T-cell (primary cell): ENCODE measurements at regions not wholly inside any gene's neighbourhood (a gene's known extent, or its start where the extent isn't known, plus 50 kb on each side); places are given as distances from the start of the nearest gene placed in this dataset.

Experiments
- ATAC-seq, 4 experiments: fragments of 200-7000 bp in 3 of 4; fragments of 150-1000 bp in 1 of 4; cut with Tn5 transposase; replicated peaks in 1 of 4; 1 replicate in 3 of 4; 2 replicates in 1 of 4; pipeline ENCODE4 v1.10.0; 2021; ENCODE audit warnings: moderate library complexity in 3 of 4, mild to moderate bottlenecking in 2 of 4, moderate number of reproducible peaks in 1 of 4
- CTCF ChIA-PET, 2 donors: fragments of 300-600 bp; sonication (Branson Sonifier 250); formaldehyde crosslinking; loops; one replicate each; lab custom pipeline; 2022; ENCODE audit warnings: antibody characterized with exemption in 2 of 2; lab: Charles Lee
- POLR2A ChIA-PET, 2 donors: fragments of 300-600 bp; sonication (Branson Sonifier 250); formaldehyde crosslinking; loops; one replicate each; lab custom pipeline; 2022; ENCODE audit warnings: antibody characterized with exemption in 2 of 2; lab: Charles Lee
- DNase-seq, 35 experiments: peaks; one replicate each; pipeline versions ENCODE4 v3.0.0 to v3.0.0-alpha.2; 2013 to 2023
- H3K27ac ChIP-seq: one replicate; pipeline ENCODE4 v1.5.1; 2013; ENCODE audit warnings: low read length
- H3K27me3 ChIP-seq, 2 experiments: replicated peaks in 1 of 2; 1 replicate in 1 of 2; 2 replicates in 1 of 2; pipeline versions ENCODE4 v1.6.1 to v1.7.0; 2013; ENCODE audit warnings: low read length in 1 of 2, mixed read lengths in 1 of 2; ENCODE audit not compliant: control insufficient read depth in 2 of 2, insufficient read depth in 2 of 2; ENCODE audit errors: extremely low read depth in 1 of 2
- H3K36me3 ChIP-seq, 2 donors: 1 replicate in 1 of 2; 2 replicates in 1 of 2; pipeline versions ENCODE4 v1.6.1 to v1.7.0; 2013; ENCODE audit warnings: low read length in 1 of 2; ENCODE audit not compliant: control insufficient read depth in 2 of 2, insufficient read depth in 1 of 2; ENCODE audit errors: extremely low read depth in 1 of 2
- H3K4me1 ChIP-seq, 2 experiments: 1 replicate in 1 of 2; 2 replicates in 1 of 2; pipeline versions ENCODE4 v1.6.1 to v1.7.0; 2013; ENCODE audit warnings: low read length in 2 of 2, mixed read lengths in 1 of 2; ENCODE audit not compliant: insufficient read depth in 2 of 2, control insufficient read depth in 1 of 2; ENCODE audit errors: extremely low read depth in 1 of 2
- H3K4me3 ChIP-seq, 2 donors: 1 replicate in 1 of 2; 2 replicates in 1 of 2; pipeline versions ENCODE4 v1.5.1 to v1.7.0; 2013; ENCODE audit warnings: mild to moderate bottlenecking in 2 of 2, low read length in 1 of 2, moderate library complexity in 1 of 2; ENCODE audit not compliant: control insufficient read depth in 1 of 2; ENCODE audit errors: extremely low read depth in 1 of 2
- H3K9me3 ChIP-seq: 2 replicates; pipeline ENCODE4 v1.7.0; 2013
- H3K27ac Mint-ChIP-seq, 2 donors: one replicate each; pipeline ENCODE4 v1.8.0; 2020 to 2021; ENCODE audit warnings: mild to moderate bottlenecking in 2 of 2, mixed read lengths in 2 of 2
- H3K27me3 Mint-ChIP-seq, 2 donors: one replicate each; pipeline ENCODE4 v1.8.0; 2021 to 2022; ENCODE audit warnings: mixed read lengths in 2 of 2
- H3K36me3 Mint-ChIP-seq: one replicate; pipeline ENCODE4 v1.8.0; 2021; ENCODE audit warnings: mixed read lengths
- H3K4me1 Mint-ChIP-seq, 3 donors: one replicate each; pipeline ENCODE4 v1.8.0; 2020 to 2022; ENCODE audit warnings: mixed read lengths in 3 of 3, mild to moderate bottlenecking in 1 of 3
- H3K4me3 Mint-ChIP-seq, 3 donors: one replicate each; pipeline ENCODE4 v1.8.0; 2020 to 2022; ENCODE audit warnings: mild to moderate bottlenecking in 3 of 3, mixed read lengths in 3 of 3, moderate library complexity in 3 of 3
- H3K9me3 Mint-ChIP-seq, 3 donors: one replicate each; pipeline ENCODE4 v1.8.0; 2020 to 2022; ENCODE audit warnings: mixed read lengths in 3 of 3
- WGBS: methylation state at CpG from one replicate; pipeline ENCODE4 v1.1.5; 2013; ENCODE audit warnings: missing lambda C conversion rate; ENCODE audit not compliant: insufficient coverage; 5-methylcytosine and 5-hydroxymethylcytosine counted together

DNA sequence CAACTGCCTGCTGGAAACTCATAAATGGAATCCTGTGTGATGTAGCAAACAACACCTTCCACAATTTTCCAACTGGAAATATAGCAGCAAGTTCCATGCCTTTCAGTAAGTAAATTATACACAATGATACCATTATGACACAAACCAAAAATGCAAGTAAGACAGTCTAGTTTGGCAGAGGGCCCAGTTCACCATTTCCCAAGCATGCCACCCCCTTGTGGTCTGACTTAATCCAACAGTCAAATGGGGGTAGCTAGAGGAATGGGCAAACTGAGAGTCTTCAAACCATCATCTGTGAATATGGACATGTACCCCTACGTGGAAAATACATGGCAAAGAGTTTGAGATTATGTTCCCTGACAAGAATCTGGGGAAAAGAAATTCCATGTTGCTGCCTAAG lies 137.6 kb upstream of the VWC2 start:
- Histone ChIP-seq H3K27ac (no peak overlapping the region), H3K27me3 (no peaks in the 10 kb centered on the region), H3K9me3 (no peaks in the 10 kb centered on the region), H3K36me3 (no peaks in the 10 kb centered on the region), H3K4me1 (no peaks in the 10 kb centered on the region), H3K4me3 (no peak overlapping the region)
- no peak overlapping the region for H3K4me3 Mint-ChIP-seq
- CTCF ChIA-PET = no interaction called here
- H3K27me3 Mint-ChIP-seq = no peaks in the 10 kb centered on the region
- no peak overlapping the region for H3K27ac Mint-ChIP-seq
- ATAC-seq (no peak), DNase-seq (no peak)
- WGBS = no CpG with 5 or more reads among the region's 1 CpG
- H3K36me3 Mint-ChIP-seq = no peaks in the 10 kb centered on the region
- H3K9me3 Mint-ChIP-seq = peaks cover 0 to 5% (median 3%) of the 10 kb centered on the region in 3 donors
- H3K4me1 Mint-ChIP-seq = no peaks in the 10 kb centered on the region
- POLR2A ChIA-PET = no interaction called here

DNA sequence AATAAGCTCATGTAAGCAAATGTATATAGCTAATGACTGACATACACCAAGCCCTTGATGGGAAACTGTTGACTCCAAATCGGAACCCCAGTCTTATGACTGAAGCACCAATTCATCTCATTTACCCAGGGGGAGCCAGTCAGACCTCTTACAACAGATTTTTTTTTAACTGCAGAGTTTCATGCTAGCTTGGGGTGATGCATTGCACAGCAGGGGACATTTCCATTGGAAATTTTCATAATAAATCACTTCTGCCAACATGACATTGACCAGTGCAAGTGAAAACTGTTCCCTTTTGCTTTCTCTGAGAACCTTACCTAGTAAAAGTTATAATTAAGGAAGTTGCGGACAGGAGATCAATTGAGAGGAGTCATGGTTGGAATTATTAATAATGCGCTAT lies 137.0 kb upstream of the VWC2 start:
- Histone ChIP-seq H3K27ac (no peak overlapping the region), H3K27me3 (no peaks in the 10 kb centered on the region), H3K4me3 (no peak overlapping the region), H3K36me3 (no peaks in the 10 kb centered on the region), H3K4me1 (no peaks in the 10 kb centered on the region), H3K9me3 (no peaks in the 10 kb centered on the region)
- Mint-ChIP-seq H3K9me3 (peaks cover 0 to 4% (median 4%) of the 10 kb centered on the region in 3 donors), H3K27me3 (no peaks in the 10 kb centered on the region), H3K4me3 (no peak overlapping the region), H3K4me1 (no peaks in the 10 kb centered on the region), H3K27ac (no peak overlapping the region), H3K36me3 (no peaks in the 10 kb centered on the region)
- no CpG with 5 or more reads among the region's 3 CpGs for whole genome bisulfite sequencing
- POLR2A ChIA-PET = interaction anchor here in 1 of 2 donors (0.6 kb wide), 1 partner anchor 248 kb away, joined by 3 read pairs; no protein-coding TSS in a partner anchor
- CTCF ChIA-PET = no interaction called here
- ATAC-seq (no peak), DNase-seq (no peak)

DNA sequence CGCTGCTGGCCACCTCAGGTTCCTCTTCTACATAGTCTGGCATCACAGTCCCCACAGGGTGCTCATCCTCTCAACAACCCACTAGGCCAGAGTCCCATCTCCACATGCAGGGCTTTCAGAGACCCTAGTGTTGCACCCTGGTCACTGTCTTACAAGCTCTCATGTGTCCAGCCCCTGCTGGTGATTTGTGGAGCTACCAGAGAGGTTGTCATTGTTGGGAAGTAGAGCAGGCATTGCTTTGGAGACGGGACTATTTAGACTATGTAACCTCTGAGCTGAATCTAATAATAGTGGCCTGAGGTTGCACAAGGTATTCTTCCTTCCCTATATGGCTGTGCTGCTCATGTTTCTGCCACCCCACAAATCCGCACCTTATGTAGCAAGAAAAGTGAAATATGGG lies 135.3 kb upstream of the VWC2 start:
- Mint-ChIP-seq H3K27ac (no peak overlapping the region), H3K9me3 (peaks cover 0 to 4% (median 4%) of the 10 kb centered on the region in 3 donors), H3K4me3 (no peak overlapping the region), H3K4me1 (no peaks in the 10 kb centered on the region), H3K36me3 (no peaks in the 10 kb centered on the region), H3K27me3 (no peaks in the 10 kb centered on the region)
- Histone ChIP-seq H3K4me3 (no peak overlapping the region), H3K27ac (no peak overlapping the region), H3K27me3 (no peaks in the 10 kb centered on the region), H3K4me1 (no peaks in the 10 kb centered on the region), H3K9me3 (no peaks in the 10 kb centered on the region), H3K36me3 (no peaks in the 10 kb centered on the region)
- DNase-seq (no peak), ATAC-seq (no peak)
- ChIA-PET CTCF (no interaction called here), POLR2A (no interaction called here)
- WGBS = no CpG with 5 or more reads among the region's 3 CpGs

DNA sequence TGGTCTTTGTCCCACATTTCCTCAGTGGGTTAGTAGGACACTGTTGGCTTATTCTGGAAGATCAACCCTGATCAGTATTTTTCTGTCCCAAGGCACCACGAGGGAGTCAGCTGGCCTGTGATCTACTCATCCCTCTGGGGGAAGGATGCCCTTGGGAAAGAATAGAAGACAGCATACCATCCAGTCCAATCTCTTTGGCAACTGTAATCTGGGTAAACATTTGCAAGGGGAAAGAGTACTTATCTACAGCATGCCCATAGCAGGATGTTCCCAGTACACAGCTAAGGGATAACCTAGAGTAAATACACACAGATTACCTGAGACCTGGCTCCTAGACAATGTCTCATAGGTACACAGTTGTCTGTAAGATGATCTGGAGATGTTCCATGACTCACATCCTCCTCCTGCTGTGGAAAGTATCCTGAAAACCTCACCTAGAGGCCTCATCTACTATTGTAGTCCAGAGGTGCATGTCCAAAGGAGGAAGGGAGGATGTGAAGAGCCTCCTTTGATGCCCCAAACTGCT lies 134.3 kb upstream of the VWC2 start:
- DNase-seq (no peak), ATAC-seq (no peak)
- Mint-ChIP-seq H3K9me3 (peaks cover 0 to 4% (median 4%) of the 10 kb centered on the region in 3 donors), H3K4me1 (no peaks in the 10 kb centered on the region), H3K27ac (no peak overlapping the region), H3K27me3 (no peaks in the 10 kb centered on the region), H3K36me3 (no peaks in the 10 kb centered on the region), H3K4me3 (no peak overlapping the region)
- H3K36me3 ChIP-seq = no peaks in the 10 kb centered on the region
- CTCF ChIA-PET = no interaction called here
- H3K4me1 ChIP-seq = no peaks in the 10 kb centered on the region
- H3K9me3 ChIP-seq = no peaks in the 10 kb centered on the region
- no peak overlapping the region for H3K27ac ChIP-seq
- H3K4me3 ChIP-seq = no peak overlapping the region
- H3K27me3 ChIP-seq = no peaks in the 10 kb centered on the region
- WGBS = no CpG with 5 or more reads among the region's 1 CpG
- POLR2A ChIA-PET = no interaction called here

DNA sequence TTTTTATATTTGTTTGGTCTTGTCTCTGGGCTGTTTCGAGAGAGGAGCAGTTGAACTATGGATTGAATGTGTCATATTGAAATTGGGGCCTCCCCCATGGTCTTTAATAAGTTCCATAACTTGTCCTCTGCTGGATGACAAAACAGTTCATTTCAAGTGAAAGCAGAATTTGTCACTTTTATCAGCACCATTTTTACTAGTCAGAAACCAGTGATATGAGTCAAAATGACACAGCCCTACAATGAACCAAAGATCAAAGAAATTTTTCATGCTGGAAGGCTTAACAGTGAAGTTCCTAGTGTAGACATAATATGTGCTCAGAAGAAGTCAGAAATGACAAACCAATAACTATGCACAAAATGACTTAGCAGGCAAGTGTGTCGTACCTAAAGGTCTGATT lies 133.6 kb upstream of the VWC2 start:
- no peaks in the 10 kb centered on the region for H3K9me3 ChIP-seq
- Mint-ChIP-seq H3K36me3 (no peaks in the 10 kb centered on the region), H3K4me1 (no peaks in the 10 kb centered on the region), H3K27ac (no peak overlapping the region), H3K9me3 (peaks cover 0 to 4% (median 4%) of the 10 kb centered on the region in 3 donors), H3K4me3 (no peak overlapping the region), H3K27me3 (no peaks in the 10 kb centered on the region)
- CTCF ChIA-PET = no interaction called here
- no peak overlapping the region for H3K4me3 ChIP-seq
- POLR2A ChIA-PET = no interaction called here
- H3K27me3 ChIP-seq = no peaks in the 10 kb centered on the region
- no CpG with 5 or more reads among the region's 2 CpGs for WGBS
- ATAC-seq = no peak
- H3K4me1 ChIP-seq = no peaks in the 10 kb centered on the region
- no peak overlapping the region for H3K27ac ChIP-seq
- no peak for DNase-seq
- H3K36me3 ChIP-seq = no peaks in the 10 kb centered on the region

DNA sequence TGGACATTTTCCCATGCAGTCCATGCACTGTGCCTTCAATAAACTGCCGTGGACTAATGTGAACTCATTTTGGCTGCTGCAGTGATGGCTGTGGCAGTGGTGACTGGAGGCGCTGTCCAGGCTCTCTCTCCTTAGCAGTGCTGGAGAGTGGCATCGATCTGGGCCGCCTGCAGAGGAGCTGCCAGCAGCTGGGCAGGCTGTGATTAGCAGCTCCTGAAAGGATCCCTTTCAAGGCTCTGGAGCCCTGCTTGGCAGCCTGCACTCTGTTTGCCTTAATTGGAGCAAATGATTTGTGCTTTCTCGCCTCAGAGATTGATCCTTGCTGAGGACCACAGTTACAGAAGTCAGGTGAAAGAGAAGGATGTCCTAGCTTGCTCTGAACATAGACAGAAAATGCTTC lies 130.1 kb upstream of the VWC2 start:
- Histone ChIP-seq H3K27me3 (no peaks in the 10 kb centered on the region), H3K36me3 (no peaks in the 10 kb centered on the region), H3K4me3 (no peak overlapping the region), H3K27ac (no peak overlapping the region), H3K9me3 (no peaks in the 10 kb centered on the region), H3K4me1 (no peaks in the 10 kb centered on the region)
- ATAC-seq (no peak), DNase-seq (no peak)
- POLR2A ChIA-PET = no interaction called here
- no peak overlapping the region for H3K4me3 Mint-ChIP-seq
- WGBS = 71% methylated on average over 4 of the region's 5 CpGs
- H3K27ac Mint-ChIP-seq = no peak overlapping the region
- H3K36me3 Mint-ChIP-seq = no peaks in the 10 kb centered on the region
- CTCF ChIA-PET = no interaction called here
- no peaks in the 10 kb centered on the region for H3K27me3 Mint-ChIP-seq
- peaks cover 0 to 8% (median 4%) of the 10 kb centered on the region in 3 donors for H3K9me3 Mint-ChIP-seq
- no peaks in the 10 kb centered on the region for H3K4me1 Mint-ChIP-seq

DNA sequence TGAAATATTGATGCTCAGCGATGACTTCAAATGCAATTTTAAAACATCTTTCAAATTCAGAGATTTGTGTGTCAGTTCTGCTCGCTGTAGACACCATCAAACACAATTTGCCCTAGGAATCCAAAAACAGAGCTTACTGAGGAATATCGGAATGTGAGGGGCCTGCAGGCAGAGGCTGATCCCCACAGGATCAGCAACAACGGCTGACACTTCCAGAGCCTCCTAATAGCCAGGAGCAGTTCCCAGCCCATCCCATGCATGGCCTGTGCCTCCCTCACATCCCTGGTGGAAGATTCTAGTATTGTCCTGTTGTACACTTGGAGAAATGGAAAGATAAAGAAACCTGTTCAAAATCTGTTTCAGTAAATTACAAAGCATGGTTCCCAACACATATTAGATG lies 129.7 kb upstream of the VWC2 start:
- CTCF ChIA-PET = no interaction called here
- no CpG with 5 or more reads among the region's 4 CpGs for WGBS
- peaks cover 0 to 8% (median 4%) of the 10 kb centered on the region in 3 donors for H3K9me3 Mint-ChIP-seq

More for the DNA sequence above, 129.7 kb upstream of the VWC2 start:
- Histone ChIP-seq H3K4me1 (no peaks in the 10 kb centered on the region), H3K9me3 (no peaks in the 10 kb centered on the region), H3K36me3 (no peaks in the 10 kb centered on the region), H3K27ac (no peak overlapping the region), H3K4me3 (no peak overlapping the region), H3K27me3 (no peaks in the 10 kb centered on the region)
- H3K4me1 Mint-ChIP-seq = no peaks in the 10 kb centered on the region
- no peaks in the 10 kb centered on the region for H3K36me3 Mint-ChIP-seq
- POLR2A ChIA-PET = no interaction called here
- H3K27me3 Mint-ChIP-seq = no peaks in the 10 kb centered on the region
- ATAC-seq = no peak
- no peak overlapping the region for H3K4me3 Mint-ChIP-seq
- no peak for DNase-seq
- H3K27ac Mint-ChIP-seq = no peak overlapping the region
